ENCODE measurements at regions not wholly inside any gene's neighbourhood (a gene's known extent, or its start where the extent isn't known, plus 50 kb on each side); places are given as distances from the start of the nearest gene placed in this dataset.

GRCh38 chr1:192265516-192266173 lies 51.1 kb upstream of the RGS21 start:
- no peak for DNase-seq
- TF ChIP-seq CTCF (IDR thresholded peaks at IDR 0.05; ENCODE audit: unreplicated experiment): no peak
- Mint-ChIP-seq H3K4me1 (ENCODE audit: low read depth, unreplicated experiment) (peaks cover 11% of the 10 kb centered on the region), H3K36me3 (ENCODE audit: insufficient read depth, unreplicated experiment) (no peaks in the 10 kb centered on the region), H3K9me3 (ENCODE audit: low read depth, unreplicated experiment) (no peaks in the 10 kb centered on the region), H3K27ac (ENCODE audit: unreplicated experiment) (no peak overlapping the region), H3K27me3 (ENCODE audit: unreplicated experiment) (no peaks in the 10 kb centered on the region), H3K4me3 (ENCODE audit: low read depth, unreplicated experiment) (no peak overlapping the region)
- intact Hi-C loops (cut with micrococcal nuclease; ENCODE audit: unreplicated experiment): no loop called here
- no TSS peak for BruUV-seq (replicated peaks)
- CTCF ChIA-PET: no interaction called here

- CTCF ChIA-PET: no interaction called here
- no TSS peak for BruUV-seq (replicated peaks)
- Mint-ChIP-seq H3K36me3 (ENCODE audit: insufficient read depth, unreplicated experiment) (no peaks in the 10 kb centered on the region), H3K27me3 (ENCODE audit: unreplicated experiment) (no peaks in the 10 kb centered on the region), H3K9me3 (ENCODE audit: low read depth, unreplicated experiment) (no peaks in the 10 kb centered on the region), H3K27ac (ENCODE audit: unreplicated experiment) (no peak overlapping the region), H3K4me3 (ENCODE audit: low read depth, unreplicated experiment) (no peak overlapping the region), H3K4me1 (ENCODE audit: low read depth, unreplicated experiment) (peaks cover 11% of the 10 kb centered on the region)
- TF ChIP-seq CTCF (IDR thresholded peaks at IDR 0.05; ENCODE audit: unreplicated experiment): no peak
- no peak for DNase-seq
- intact Hi-C loops (cut with micrococcal nuclease; ENCODE audit: unreplicated experiment): no loop called here
These were observed 50.1 kb upstream of the RGS21 start for GRCh38 chr1:192266645-192267044.
